IPS-15b (cell line): ENCODE measurements at regions not wholly inside any gene's neighbourhood (a gene's known extent, or its start where the extent isn't known, plus 50 kb on each side); places are given as distances from the start of the nearest gene placed in this dataset.

Experiments
- H3K27me3 ChIP-seq: one replicate; pipeline ENCODE4 v1.6.1; 2013; ENCODE audit warnings: low read length; ENCODE audit not compliant: control insufficient read depth, insufficient read depth
- H3K36me3 ChIP-seq: one replicate; pipeline ENCODE4 v1.6.1; 2013; ENCODE audit warnings: low read length; ENCODE audit not compliant: control insufficient read depth, insufficient read depth
- H3K4me1 ChIP-seq: one replicate; pipeline ENCODE4 v1.6.1; 2013; ENCODE audit warnings: mild to moderate bottlenecking, low read length; ENCODE audit not compliant: control insufficient read depth, insufficient read depth
- H3K4me3 ChIP-seq: one replicate; pipeline ENCODE4 v1.5.1; 2013; ENCODE audit warnings: low read depth, low read length
- H3K9ac ChIP-seq: one replicate; pipeline ENCODE4 v1.6.1; 2013; ENCODE audit warnings: low read depth, mild to moderate bottlenecking, low read length
- H3K9me3 ChIP-seq: one replicate; pipeline ENCODE4 v1.6.1; 2013; ENCODE audit warnings: mild to moderate bottlenecking, low read length; ENCODE audit not compliant: control insufficient read depth, insufficient read depth

GRCh38 chr2:120904379-120904778 is 168.7 kb downstream of the GLI2 start:
- H3K27me3 ChIP-seq = no peaks in the 10 kb centered on the region
- peaks cover 8% of the 10 kb centered on the region for H3K36me3 ChIP-seq
- H3K4me3 ChIP-seq = no peak overlapping the region
- H3K9ac ChIP-seq = no peak overlapping the region
- no peaks in the 10 kb centered on the region for H3K9me3 ChIP-seq
- peaks cover 7% of the 10 kb centered on the region for H3K4me1 ChIP-seq

DNA sequence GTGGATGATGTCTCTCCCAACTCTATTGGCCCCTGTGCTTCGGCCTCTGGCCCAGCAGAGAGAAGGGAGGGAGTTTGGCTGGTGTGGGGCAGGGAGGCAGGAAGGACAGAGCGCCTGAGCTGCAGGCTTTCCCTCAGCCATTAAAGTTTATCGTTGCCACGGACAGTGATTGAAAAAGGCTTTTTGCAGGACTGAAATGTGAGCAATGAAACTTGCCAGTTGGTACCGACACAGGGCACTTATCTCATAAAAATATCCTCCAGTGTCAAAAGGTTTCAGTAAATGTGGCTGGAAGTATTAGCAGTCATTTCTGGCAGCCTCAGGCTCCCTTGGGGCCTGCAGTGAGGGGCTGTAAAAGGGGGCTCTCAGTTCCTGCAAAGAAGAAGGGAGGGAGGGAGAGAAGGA is 169.2 kb downstream of the GLI2 start:
- Histone ChIP-seq H3K9me3 (no peaks in the 10 kb centered on the region), H3K9ac (no peak overlapping the region), H3K4me3 (no peak overlapping the region), H3K4me1 (peaks cover 3% of the 10 kb centered on the region), H3K27me3 (no peaks in the 10 kb centered on the region), H3K36me3 (peaks cover 8% of the 10 kb centered on the region)

DNA sequence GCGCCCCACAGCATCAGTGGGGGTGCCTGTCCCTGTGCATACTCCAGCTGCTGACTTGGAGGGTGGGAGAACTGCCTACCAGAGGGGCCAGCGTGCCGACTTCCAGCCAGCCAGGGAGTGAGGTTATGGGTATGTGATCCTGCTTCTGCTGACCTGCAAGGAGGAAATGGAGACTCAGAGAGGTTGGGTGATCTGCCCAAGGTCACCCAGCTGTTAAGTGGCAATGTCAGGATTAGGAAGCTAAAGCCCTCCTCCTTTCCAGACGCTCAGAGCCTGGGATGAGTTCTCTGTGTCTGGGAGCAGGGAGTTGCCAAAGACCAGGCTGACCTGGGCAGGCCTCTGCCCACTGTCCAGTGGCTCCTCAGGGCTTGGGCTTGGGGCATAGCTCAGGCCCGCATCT is 169.6 kb downstream of the GLI2 start:
- Histone ChIP-seq H3K9ac (no peak overlapping the region), H3K9me3 (no peaks in the 10 kb centered on the region), H3K4me1 (no peaks in the 10 kb centered on the region), H3K4me3 (no peak overlapping the region), H3K36me3 (peaks cover 8% of the 10 kb centered on the region), H3K27me3 (no peaks in the 10 kb centered on the region)

- no peak overlapping the region for H3K9ac ChIP-seq
- no peaks in the 10 kb centered on the region for H3K4me1 ChIP-seq
- H3K9me3 ChIP-seq = no peaks in the 10 kb centered on the region
- H3K4me3 ChIP-seq = no peak overlapping the region
- H3K27me3 ChIP-seq = no peaks in the 10 kb centered on the region
- H3K36me3 ChIP-seq = peaks cover 8% of the 10 kb centered on the region
These were observed 170.3 kb downstream of the GLI2 start for GRCh38 chr2:120905824-120906571.

DNA sequence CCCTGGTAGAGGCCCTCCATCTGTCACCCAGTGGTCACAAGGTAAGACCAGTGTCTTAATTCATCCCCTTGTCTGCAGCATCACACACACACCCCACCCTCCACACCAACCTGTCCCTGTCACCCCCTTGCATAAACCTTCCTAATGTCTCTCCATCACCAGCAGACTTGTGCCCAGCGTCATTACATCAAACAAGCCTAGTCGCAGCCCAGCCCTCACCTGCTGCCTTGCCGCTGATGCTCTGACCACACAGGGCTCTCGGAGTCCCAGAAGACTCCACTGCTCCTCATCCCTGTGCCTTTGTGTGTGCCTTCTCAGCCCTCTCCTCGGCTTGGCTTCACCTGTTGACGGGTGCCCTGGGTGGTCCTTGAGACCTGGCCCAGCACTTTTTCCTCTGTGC is 171.2 kb downstream of the GLI2 start:
- H3K27me3 ChIP-seq = no peaks in the 10 kb centered on the region
- H3K9me3 ChIP-seq = no peaks in the 10 kb centered on the region
- H3K9ac ChIP-seq = no peak overlapping the region
- peaks cover 8% of the 10 kb centered on the region for H3K36me3 ChIP-seq
- H3K4me3 ChIP-seq = no peak overlapping the region
- no peaks in the 10 kb centered on the region for H3K4me1 ChIP-seq

GRCh38 chr2:120907822-120908221 is 172.2 kb downstream of the GLI2 start:
- Histone ChIP-seq H3K27me3 (no peaks in the 10 kb centered on the region), H3K9ac (no peak overlapping the region), H3K9me3 (no peaks in the 10 kb centered on the region), H3K4me3 (no peak overlapping the region), H3K4me1 (no peaks in the 10 kb centered on the region), H3K36me3 (peaks cover 8% of the 10 kb centered on the region)

DNA sequence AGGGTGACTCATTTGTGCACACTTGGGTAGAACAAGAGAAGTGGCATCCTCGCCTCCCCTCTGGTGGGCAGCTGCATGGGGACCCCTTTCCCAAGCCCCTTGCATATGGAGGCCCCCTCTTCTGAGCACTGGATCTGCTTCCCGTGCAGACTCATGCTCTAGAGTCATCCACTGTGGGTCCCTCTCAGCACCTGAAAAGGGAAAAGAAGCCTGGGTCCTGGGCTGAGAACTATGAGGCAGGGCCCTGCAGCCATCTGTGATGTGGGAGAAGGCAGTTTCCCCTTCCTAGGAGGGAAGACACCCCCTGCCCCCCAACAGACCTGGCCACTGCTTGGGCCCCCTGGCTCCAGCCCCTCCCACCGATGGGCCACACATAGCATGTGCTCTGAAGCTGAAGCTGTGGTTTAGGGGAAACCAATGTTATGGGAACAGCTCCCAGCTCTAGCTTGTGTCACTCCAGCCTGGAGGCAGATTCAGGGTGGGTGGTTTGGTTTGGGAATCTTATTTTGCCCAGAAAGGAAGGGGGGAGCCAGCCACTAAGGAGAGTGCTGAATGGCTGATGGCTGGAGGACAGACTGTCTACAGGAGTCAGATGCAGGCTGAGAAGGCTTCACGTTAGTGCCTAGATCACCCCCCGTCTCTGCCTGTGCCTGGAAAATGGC is 172.8 kb downstream of the GLI2 start:
- Histone ChIP-seq H3K4me1 (no peaks in the 10 kb centered on the region), H3K4me3 (no peak overlapping the region), H3K9ac (no peak overlapping the region), H3K27me3 (no peaks in the 10 kb centered on the region), H3K9me3 (no peaks in the 10 kb centered on the region), H3K36me3 (peaks cover 8% of the 10 kb centered on the region)

GRCh38 chr2:120909102-120909501 is 173.4 kb downstream of the GLI2 start:
- H3K4me3 ChIP-seq = no peak overlapping the region

GRCh38 chr2:120910164-120910563 is 174.5 kb downstream of the GLI2 start:
- Histone ChIP-seq H3K9me3 (no peaks in the 10 kb centered on the region), H3K4me3 (no peak overlapping the region), H3K27me3 (no peaks in the 10 kb centered on the region), H3K4me1 (no peaks in the 10 kb centered on the region), H3K36me3 (peaks cover 4% of the 10 kb centered on the region), H3K9ac (no peak overlapping the region)

More at GRCh38 chr2:120909102-120909501, 173.4 kb downstream of the GLI2 start:
- H3K27me3 ChIP-seq = no peaks in the 10 kb centered on the region
- H3K9me3 ChIP-seq = no peaks in the 10 kb centered on the region
- no peaks in the 10 kb centered on the region for H3K4me1 ChIP-seq
- no peak overlapping the region for H3K9ac ChIP-seq
- peaks cover 4% of the 10 kb centered on the region for H3K36me3 ChIP-seq

DNA sequence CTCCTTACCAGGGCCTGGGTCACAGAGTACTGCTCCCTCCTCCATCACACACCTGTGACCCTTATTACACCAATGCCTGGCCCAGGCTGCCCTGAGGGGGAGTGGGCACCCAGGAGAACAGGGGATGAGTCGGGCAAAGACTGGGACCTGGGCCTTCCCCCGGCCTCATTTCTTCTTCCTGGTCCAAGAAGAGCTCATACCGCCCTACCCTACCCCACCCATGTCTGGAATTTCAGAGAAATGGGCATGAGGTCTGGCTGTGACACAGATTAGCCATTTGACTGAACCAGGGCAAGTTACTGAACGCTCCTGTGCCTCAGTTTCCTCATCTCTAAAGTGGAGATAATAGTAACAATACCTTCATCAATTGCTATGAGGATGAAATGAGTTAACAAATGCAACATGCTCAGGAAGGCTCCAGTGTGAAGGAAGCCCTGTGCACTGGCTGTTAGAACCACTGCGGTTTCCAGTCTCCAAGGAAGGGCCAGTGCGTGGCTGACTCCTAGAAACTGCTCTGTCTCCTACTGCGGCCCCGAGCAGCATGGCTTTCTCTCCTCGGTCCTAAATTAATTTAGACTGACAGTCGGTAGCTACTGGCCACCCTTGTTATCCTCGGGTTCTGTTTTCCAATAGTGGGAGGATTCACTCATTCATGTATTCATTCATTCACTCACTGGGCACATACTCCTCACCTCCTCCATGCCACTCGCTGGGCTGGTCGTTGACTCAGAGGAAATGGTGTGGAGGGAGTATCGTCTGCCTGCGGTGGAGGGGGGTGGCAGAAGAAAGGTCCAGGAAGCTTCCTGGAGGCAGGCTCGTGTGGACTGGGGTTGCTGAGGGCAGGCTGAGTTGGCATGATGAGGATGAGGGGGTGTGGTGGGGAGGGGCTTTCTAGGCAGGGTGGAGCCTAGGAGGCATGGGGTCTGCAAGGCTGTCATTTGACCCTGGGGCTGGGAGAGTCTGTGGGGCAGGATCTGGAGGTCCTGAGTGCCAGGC is 175.6 kb downstream of the GLI2 start:
- H3K36me3 ChIP-seq = peaks cover 4% of the 10 kb centered on the region
- no peak overlapping the region for H3K9ac ChIP-seq
- no peak overlapping the region for H3K4me3 ChIP-seq
- H3K4me1 ChIP-seq = no peaks in the 10 kb centered on the region
- no peaks in the 10 kb centered on the region for H3K9me3 ChIP-seq
- H3K27me3 ChIP-seq = no peaks in the 10 kb centered on the region

- Histone ChIP-seq H3K36me3 (peaks cover 2% of the 10 kb centered on the region), H3K4me3 (no peak overlapping the region), H3K9me3 (no peaks in the 10 kb centered on the region), H3K27me3 (no peaks in the 10 kb centered on the region), H3K4me1 (no peaks in the 10 kb centered on the region), H3K9ac (no peak overlapping the region)
These were observed 176.7 kb downstream of the GLI2 start for GRCh38 chr2:120912101-120912985.
